H1 (cell line): ENCODE measurements at regions not wholly inside any gene's neighbourhood (a gene's known extent, or its start where the extent isn't known, plus 50 kb on each side); places are given as distances from the start of the nearest gene placed in this dataset.

ENCODE experiments used
- ATF2 ChIP-seq: IDR thresholded peaks from 2 replicates; pipeline ENCODE4 v1.6.1; 2012; ENCODE audit warnings: low read length, inconsistent platforms
- KDM5A ChIP-seq: fragments of 200-600 bp; IDR thresholded peaks from 2 replicates; pipeline ENCODE4 v1.7.1; 2012; ENCODE audit warnings: mild to moderate bottlenecking, low read length, inconsistent platforms, mixed read lengths
- RBBP5 ChIP-seq: IDR thresholded peaks from 2 replicates; pipeline ENCODE4 v1.7.1; 2012; ENCODE audit warnings: low read depth, mild to moderate bottlenecking, inconsistent platforms, low read length, moderate library complexity, borderline replicate concordance
- ZNF274 ChIP-seq: IDR thresholded peaks from 2 replicates; pipeline ENCODE4 v1.7.0; 2012; ENCODE audit warnings: low read length, borderline replicate concordance; ENCODE audit errors: extremely low read depth

DNA sequence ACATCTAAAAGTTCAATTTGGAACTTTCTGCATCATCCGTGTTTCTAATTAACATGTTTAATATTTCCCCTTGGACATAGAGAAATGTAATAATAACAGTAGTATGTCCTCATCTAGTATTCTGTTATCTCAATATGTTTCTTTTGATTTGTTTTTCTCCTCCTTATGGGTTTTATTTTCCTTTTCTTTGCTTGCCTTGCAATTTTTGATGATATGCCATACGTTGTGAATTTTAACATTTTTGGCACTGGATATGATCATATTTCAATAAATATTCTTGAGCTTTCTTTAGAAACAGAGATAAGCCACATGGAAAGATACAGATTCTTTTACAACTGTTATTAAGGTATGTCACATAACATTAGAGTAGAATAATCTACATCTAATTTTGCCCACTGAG, 1316.2 kb downstream of the CDH8 start (continued):
- TF ChIP-seq ATF2, result no peak
- TF ChIP-seq KDM5A, result no peak
- TF ChIP-seq RBBP5, result no peak
- TF ChIP-seq ZNF274, result no peak
